ENCODE measurements at regions not wholly inside any gene's neighbourhood (a gene's known extent, or its start where the extent isn't known, plus 50 kb on each side); places are given as distances from the start of the nearest gene placed in this dataset.

DNA sequence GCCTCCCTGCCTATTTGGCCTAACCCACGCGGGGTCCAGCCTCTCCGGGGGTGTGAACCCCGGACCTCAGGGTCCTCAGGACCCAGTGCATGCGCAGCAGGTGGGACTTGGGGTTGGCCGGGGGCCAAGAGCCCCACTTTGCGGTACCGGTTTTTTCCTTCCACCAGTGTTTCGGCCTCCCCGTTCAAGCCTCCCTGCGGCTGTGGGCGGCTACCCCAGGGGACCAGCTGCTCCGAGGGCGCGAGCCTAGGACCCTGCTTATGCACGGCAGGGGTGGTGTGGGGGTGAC lies 327.3 kb downstream of the ALG10 start:
- Mint-ChIP-seq H3K27ac (ENCODE audit: unreplicated experiment) (no peak overlapping the region), H3K4me1 (ENCODE audit: low read depth, unreplicated experiment) (no peaks in the 10 kb centered on the region), H3K36me3 (ENCODE audit: insufficient read depth, unreplicated experiment) (peaks cover 17% of the 10 kb centered on the region), H3K9me3 (ENCODE audit: low read depth, unreplicated experiment) (no peaks in the 10 kb centered on the region), H3K27me3 (ENCODE audit: unreplicated experiment) (no peaks in the 10 kb centered on the region), H3K4me3 (ENCODE audit: low read depth, unreplicated experiment) (no peak overlapping the region)
- TF ChIP-seq, protein P1, sequence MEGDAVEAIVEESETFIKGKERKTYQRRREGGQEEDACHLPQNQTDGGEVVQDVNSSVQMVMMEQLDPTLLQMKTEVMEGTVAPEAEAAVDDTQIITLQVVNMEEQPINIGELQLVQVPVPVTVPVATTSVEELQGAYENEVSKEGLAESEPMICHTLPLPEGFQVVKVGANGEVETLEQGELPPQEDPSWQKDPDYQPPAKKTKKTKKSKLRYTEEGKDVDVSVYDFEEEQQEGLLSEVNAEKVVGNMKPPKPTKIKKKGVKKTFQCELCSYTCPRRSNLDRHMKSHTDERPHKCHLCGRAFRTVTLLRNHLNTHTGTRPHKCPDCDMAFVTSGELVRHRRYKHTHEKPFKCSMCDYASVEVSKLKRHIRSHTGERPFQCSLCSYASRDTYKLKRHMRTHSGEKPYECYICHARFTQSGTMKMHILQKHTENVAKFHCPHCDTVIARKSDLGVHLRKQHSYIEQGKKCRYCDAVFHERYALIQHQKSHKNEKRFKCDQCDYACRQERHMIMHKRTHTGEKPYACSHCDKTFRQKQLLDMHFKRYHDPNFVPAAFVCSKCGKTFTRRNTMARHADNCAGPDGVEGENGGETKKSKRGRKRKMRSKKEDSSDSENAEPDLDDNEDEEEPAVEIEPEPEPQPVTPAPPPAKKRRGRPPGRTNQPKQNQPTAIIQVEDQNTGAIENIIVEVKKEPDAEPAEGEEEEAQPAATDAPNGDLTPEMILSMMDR (IDR thresholded peaks at IDR 0.05; ENCODE audit: unreplicated experiment): no peak
- no peak for DNase-seq
- intact Hi-C loops (cut with micrococcal nuclease; ENCODE audit: unreplicated experiment): no loop called here
- no TSS peak for BruUV-seq (replicated peaks)
- CTCF ChIA-PET: no interaction called here

GRCh38 chr12:34350092-34351041 lies 328.1 kb downstream of the ALG10 start:
- no peak for DNase-seq
- no peaks in the 10 kb centered on the region for H3K27me3 Mint-ChIP-seq (ENCODE audit: unreplicated experiment)
- no peaks in the 10 kb centered on the region for H3K4me1 Mint-ChIP-seq (ENCODE audit: low read depth, unreplicated experiment)
- no peaks in the 10 kb centered on the region for H3K9me3 Mint-ChIP-seq (ENCODE audit: low read depth, unreplicated experiment)
- BruUV-seq (replicated peaks): no TSS peak
- intact Hi-C loops (cut with micrococcal nuclease; ENCODE audit: unreplicated experiment): no loop called here
- CTCF ChIA-PET: no interaction called here
- no peak overlapping the region for H3K4me3 Mint-ChIP-seq (ENCODE audit: low read depth, unreplicated experiment)
- H3K36me3 Mint-ChIP-seq (ENCODE audit: insufficient read depth, unreplicated experiment): peaks cover 17% of the 10 kb centered on the region
- H3K27ac Mint-ChIP-seq (ENCODE audit: unreplicated experiment): no peak overlapping the region
- TF ChIP-seq, protein P1 (IDR thresholded peaks at IDR 0.05; ENCODE audit: unreplicated experiment): no peak

GRCh38 chr12:34352098-34352497 lies 329.8 kb downstream of the ALG10 start:
- intact Hi-C loops (cut with micrococcal nuclease; ENCODE audit: unreplicated experiment): no loop called here
- Mint-ChIP-seq H3K36me3 (ENCODE audit: insufficient read depth, unreplicated experiment) (peaks cover 17% of the 10 kb centered on the region), H3K9me3 (ENCODE audit: low read depth, unreplicated experiment) (no peaks in the 10 kb centered on the region), H3K4me3 (ENCODE audit: low read depth, unreplicated experiment) (no peak overlapping the region), H3K4me1 (ENCODE audit: low read depth, unreplicated experiment) (no peaks in the 10 kb centered on the region), H3K27ac (ENCODE audit: unreplicated experiment) (no peak overlapping the region), H3K27me3 (ENCODE audit: unreplicated experiment) (no peaks in the 10 kb centered on the region)
- TF ChIP-seq, protein P1 (IDR thresholded peaks at IDR 0.05; ENCODE audit: unreplicated experiment): no peak
- no TSS peak for BruUV-seq (replicated peaks)
- no peak for DNase-seq
- CTCF ChIA-PET: no interaction called here

DNA sequence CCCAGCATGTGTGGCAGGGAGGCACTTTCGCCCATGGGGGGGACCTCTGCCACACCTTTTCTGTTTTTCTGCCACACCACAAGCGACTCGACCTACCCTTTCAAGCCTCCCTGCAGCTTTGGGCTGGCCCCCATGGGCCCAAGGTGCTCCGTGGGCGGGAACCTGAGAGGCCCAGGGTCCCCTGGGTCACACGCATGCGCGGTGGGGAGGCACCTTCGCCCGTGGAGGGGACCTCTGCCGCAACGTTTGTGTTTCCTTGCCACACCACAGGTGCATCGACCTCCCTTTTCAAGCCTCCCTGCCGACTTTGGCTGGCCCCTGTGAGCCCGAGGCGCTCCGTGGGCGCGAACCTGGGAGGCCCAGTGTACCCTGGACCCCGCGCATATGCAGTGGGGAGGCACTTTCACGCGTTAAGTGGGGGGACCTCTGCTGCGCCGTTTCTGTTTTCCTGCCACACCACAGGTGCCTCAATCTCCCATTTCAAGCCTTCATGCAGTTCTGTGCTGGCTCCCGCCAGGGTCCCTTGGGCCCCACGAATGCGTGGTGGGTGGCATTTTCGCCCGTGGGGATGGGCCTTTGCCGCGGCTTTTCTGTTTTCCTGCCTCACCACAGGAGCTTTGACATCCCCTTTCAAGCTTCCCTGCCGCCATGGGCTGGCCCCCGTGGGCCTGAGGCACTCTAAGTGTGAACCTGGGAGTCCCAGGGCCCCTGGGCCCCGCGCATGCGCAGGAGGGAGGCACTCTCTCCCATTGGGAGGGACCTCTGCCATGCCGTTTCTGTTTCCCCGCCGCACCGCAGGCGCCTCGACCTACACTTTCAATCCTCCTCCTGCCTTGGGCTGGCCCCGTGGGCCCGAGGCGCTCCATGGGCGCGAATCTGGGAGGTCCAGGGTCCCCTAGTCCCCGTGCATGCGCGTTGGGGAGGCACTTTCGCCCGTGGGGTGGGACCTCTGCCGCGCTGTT lies 332.2 kb downstream of the ALG10 start:
- no peaks in the 10 kb centered on the region for H3K9me3 Mint-ChIP-seq (ENCODE audit: low read depth, unreplicated experiment)
- H3K27ac Mint-ChIP-seq (ENCODE audit: unreplicated experiment): no peak overlapping the region
- no peak overlapping the region for H3K4me3 Mint-ChIP-seq (ENCODE audit: low read depth, unreplicated experiment)
- H3K4me1 Mint-ChIP-seq (ENCODE audit: low read depth, unreplicated experiment): no peaks in the 10 kb centered on the region
- no peaks in the 10 kb centered on the region for H3K27me3 Mint-ChIP-seq (ENCODE audit: unreplicated experiment)
- BruUV-seq (replicated peaks): no TSS peak
- CTCF ChIA-PET: no interaction called here
- TF ChIP-seq, protein P1 (IDR thresholded peaks at IDR 0.05; ENCODE audit: unreplicated experiment): no peak
- DNase-seq: no peak
- intact Hi-C loops (cut with micrococcal nuclease; ENCODE audit: unreplicated experiment): no loop called here
- peaks cover 17% of the 10 kb centered on the region for H3K36me3 Mint-ChIP-seq (ENCODE audit: insufficient read depth, unreplicated experiment)

All from Calu3 (cell line).